ENCODE measurements at regions not wholly inside any gene's neighbourhood (a gene's known extent, or its start where the extent isn't known, plus 50 kb on each side); places are given as distances from the start of the nearest gene placed in this dataset.
"Not testable (repeated sequence)": the region's sequence is repeated elsewhere in the genome, so short reads cannot be mapped to it uniquely, and the experiment has no call there.

DNA sequence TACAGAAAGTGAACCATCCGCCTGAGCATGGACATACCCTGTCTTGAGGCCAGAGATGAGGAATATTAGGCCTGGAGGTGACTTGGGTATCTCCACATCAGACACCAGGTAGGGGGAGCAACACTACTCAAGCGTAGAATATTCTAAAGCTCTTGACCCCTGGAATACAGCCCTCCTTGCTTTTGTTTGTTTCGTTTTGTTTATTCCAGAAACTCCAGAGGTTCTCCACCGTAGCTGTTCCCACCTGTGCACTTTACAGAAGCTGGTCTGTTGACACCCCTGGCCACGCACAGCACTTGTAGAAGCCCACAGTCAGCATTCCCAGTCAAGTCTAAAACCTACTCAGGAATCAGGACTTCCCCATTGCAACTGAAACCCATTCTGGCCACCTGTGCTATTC, 139.6 kb upstream of the NEBL start:
- no peak for DNase-seq (ENCODE audit: insufficient read length, low spot score, missing footprints)
- Histone ChIP-seq H2AFZ (ENCODE audit: low read length) (no peak overlapping the region), H3K79me2 (ENCODE audit: insufficient read depth, low read length) (no peaks in the 10 kb centered on the region), H3K4me3 (ENCODE audit: insufficient read depth, low read length) (no peak overlapping the region), H4K20me1 (ENCODE audit: insufficient read depth, low read length) (no peaks in the 10 kb centered on the region), H3K27ac (ENCODE audit: low read depth, low read length) (no peak overlapping the region), H3K36me3 (ENCODE audit: insufficient read depth, low read length) (no peaks in the 10 kb centered on the region), H3K9me3 (ENCODE audit: low read depth, low read length) (no peaks in the 10 kb centered on the region), H3K27me3 (ENCODE audit: insufficient read depth, low read length) (no peaks in the 10 kb centered on the region), H3K4me2 (ENCODE audit: insufficient read depth, low read length) (no peak overlapping the region), H3K4me1 (ENCODE audit: insufficient read depth, low read length) (no peaks in the 10 kb centered on the region)
- TF ChIP-seq, protein P1, sequence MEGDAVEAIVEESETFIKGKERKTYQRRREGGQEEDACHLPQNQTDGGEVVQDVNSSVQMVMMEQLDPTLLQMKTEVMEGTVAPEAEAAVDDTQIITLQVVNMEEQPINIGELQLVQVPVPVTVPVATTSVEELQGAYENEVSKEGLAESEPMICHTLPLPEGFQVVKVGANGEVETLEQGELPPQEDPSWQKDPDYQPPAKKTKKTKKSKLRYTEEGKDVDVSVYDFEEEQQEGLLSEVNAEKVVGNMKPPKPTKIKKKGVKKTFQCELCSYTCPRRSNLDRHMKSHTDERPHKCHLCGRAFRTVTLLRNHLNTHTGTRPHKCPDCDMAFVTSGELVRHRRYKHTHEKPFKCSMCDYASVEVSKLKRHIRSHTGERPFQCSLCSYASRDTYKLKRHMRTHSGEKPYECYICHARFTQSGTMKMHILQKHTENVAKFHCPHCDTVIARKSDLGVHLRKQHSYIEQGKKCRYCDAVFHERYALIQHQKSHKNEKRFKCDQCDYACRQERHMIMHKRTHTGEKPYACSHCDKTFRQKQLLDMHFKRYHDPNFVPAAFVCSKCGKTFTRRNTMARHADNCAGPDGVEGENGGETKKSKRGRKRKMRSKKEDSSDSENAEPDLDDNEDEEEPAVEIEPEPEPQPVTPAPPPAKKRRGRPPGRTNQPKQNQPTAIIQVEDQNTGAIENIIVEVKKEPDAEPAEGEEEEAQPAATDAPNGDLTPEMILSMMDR (IDR thresholded peaks at IDR 0.05; ENCODE audit: extremely low read depth, low read depth, low read length), result no peak

DNA sequence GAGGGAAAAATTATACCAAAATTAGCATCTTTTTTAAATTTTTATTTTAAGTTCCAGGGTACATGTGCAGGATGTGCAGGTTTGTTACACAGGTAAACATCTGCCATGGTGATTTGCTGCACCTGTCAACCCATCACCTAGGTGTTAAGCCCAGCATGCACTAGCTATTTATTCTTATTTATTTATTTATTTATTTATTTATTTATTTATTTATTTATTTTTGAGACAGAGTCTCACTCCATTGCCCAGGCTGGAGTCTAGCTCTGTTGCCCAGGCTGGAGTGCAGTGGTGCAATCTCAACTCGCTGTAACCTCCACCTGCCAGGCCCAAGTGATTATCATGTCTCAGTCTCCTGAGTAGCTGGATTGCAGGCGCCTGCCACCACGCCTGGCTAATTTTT, 137.7 kb upstream of the NEBL start:
- not testable (repeated sequence) for H3K9me3 ChIP-seq (ENCODE audit: low read depth, low read length); H3K36me3 ChIP-seq (ENCODE audit: insufficient read depth, low read length); H3K27me3 ChIP-seq (ENCODE audit: insufficient read depth, low read length); H3K4me1 ChIP-seq (ENCODE audit: insufficient read depth, low read length); H3K4me3 ChIP-seq (ENCODE audit: insufficient read depth, low read length); H3K4me2 ChIP-seq (ENCODE audit: insufficient read depth, low read length); H2AFZ ChIP-seq (ENCODE audit: low read length); H4K20me1 ChIP-seq (ENCODE audit: insufficient read depth, low read length); H3K27ac ChIP-seq (ENCODE audit: low read depth, low read length); DNase-seq (ENCODE audit: insufficient read length, low spot score, missing footprints); H3K79me2 ChIP-seq (ENCODE audit: insufficient read depth, low read length)

DNA sequence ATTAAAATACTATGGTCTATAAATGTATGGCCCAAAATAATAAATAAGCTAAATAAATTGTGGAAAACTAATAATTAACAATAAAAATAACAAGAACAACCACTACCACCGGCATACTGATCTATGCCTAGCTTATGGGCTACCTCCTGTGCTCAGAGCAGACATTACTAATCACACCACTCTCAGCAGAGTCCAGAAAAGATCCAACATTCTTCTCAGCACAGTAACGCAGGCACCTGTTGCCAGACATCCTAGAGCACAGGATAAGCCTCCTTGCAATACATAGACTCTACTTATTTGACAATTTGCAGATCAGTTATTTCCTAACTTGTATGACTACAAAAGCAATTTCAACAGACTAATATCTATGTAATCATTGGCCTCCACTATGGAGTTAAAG, 137.1 kb upstream of the NEBL start:
- Histone ChIP-seq H3K27me3 (ENCODE audit: insufficient read depth, low read length) (no peaks in the 10 kb centered on the region), H4K20me1 (ENCODE audit: insufficient read depth, low read length) (no peaks in the 10 kb centered on the region), H3K36me3 (ENCODE audit: insufficient read depth, low read length) (no peaks in the 10 kb centered on the region), H3K4me2 (ENCODE audit: insufficient read depth, low read length) (no peak overlapping the region), H3K27ac (ENCODE audit: low read depth, low read length) (no peak overlapping the region), H3K9me3 (ENCODE audit: low read depth, low read length) (no peaks in the 10 kb centered on the region), H3K4me3 (ENCODE audit: insufficient read depth, low read length) (no peak overlapping the region), H3K79me2 (ENCODE audit: insufficient read depth, low read length) (no peaks in the 10 kb centered on the region), H2AFZ (ENCODE audit: low read length) (no peak overlapping the region), H3K4me1 (ENCODE audit: insufficient read depth, low read length) (no peaks in the 10 kb centered on the region)
- DNase-seq (ENCODE audit: insufficient read length, low spot score, missing footprints), result no peak
- TF ChIP-seq, protein P1 (IDR thresholded peaks at IDR 0.05; ENCODE audit: extremely low read depth, low read depth, low read length), result no peak

DNA sequence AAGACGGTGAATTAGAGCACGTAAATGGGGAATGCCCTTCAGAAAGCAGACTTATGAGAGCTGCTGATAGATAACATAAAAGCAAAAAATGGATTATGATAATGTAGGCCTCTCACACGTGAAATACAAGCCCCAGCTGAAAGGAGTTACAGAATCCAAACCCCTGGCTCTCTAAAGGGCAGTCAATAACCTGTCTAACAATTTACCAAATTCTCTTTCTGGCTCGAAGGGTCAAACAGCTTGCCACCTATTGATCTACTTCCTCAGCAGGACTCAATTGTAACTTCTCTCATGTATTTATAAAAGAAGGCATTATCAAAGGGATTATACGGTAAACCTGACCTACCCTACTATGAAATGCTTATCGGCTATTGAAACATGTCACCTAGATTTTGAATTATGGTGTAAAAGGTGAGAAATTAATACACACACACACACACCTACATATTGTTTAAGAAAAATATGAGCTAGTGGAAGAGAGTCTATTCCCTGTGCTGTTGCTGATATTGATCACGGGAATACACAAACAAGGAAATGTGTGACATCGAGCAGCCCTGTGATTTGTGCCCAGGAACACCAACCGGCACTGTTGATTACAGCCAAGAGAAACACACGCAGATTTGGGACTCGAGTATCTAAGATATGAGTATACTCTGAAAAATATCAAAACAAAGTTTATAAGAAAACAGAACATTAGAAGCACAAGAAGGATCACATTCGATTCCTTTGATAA, 135.6 kb upstream of the NEBL start:
- TF ChIP-seq, protein P1 (IDR thresholded peaks at IDR 0.05; ENCODE audit: extremely low read depth, low read depth, low read length), result no peak
- Histone ChIP-seq H3K79me2 (ENCODE audit: insufficient read depth, low read length) (no peaks in the 10 kb centered on the region), H3K9me3 (ENCODE audit: low read depth, low read length) (no peaks in the 10 kb centered on the region), H3K4me1 (ENCODE audit: insufficient read depth, low read length) (no peaks in the 10 kb centered on the region), H3K27ac (ENCODE audit: low read depth, low read length) (no peak overlapping the region), H4K20me1 (ENCODE audit: insufficient read depth, low read length) (no peaks in the 10 kb centered on the region), H2AFZ (ENCODE audit: low read length) (no peak overlapping the region), H3K4me2 (ENCODE audit: insufficient read depth, low read length) (no peak overlapping the region), H3K4me3 (ENCODE audit: insufficient read depth, low read length) (no peak overlapping the region), H3K27me3 (ENCODE audit: insufficient read depth, low read length) (no peaks in the 10 kb centered on the region), H3K36me3 (ENCODE audit: insufficient read depth, low read length) (no peaks in the 10 kb centered on the region)
- DNase-seq (ENCODE audit: insufficient read length, low spot score, missing footprints), result no peak
